ENCODE measurements at regions not wholly inside any gene's neighbourhood (a gene's known extent, or its start where the extent isn't known, plus 50 kb on each side); places are given as distances from the start of the nearest gene placed in this dataset.

DNA sequence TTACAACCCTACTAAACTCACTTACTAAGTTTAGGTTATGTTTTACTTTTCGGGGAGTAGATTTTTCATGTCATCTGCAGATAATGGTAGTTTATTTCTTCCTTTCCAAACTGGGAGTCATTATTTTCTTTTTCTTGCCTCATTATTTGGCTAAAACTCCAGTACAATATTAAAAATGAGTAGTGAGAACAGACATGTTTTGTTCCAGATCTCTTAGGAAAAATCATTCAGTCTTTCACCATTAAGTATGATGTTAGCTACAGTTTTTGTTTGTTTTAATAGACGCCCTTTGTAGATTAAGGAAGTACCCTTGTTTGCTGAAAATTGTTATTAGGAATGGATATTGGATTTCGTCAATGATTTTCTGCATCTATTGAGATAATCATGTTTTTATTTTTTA, 472.0 kb upstream of the PAPPA start:
- ATAC-seq (no peak), DNase-seq (ENCODE audit: low spot score) (no peak)
- H3K36me3 Mint-ChIP-seq, result peaks cover 9% of the 10 kb centered on the region
- TF ChIP-seq ATF1 (CRISPR knock-in tag; IDR thresholded peaks at IDR 0.05) (no peak), ZNF671 (CRISPR knock-in tag; IDR thresholded peaks at IDR 0.05) (no peak), SOX15 (CRISPR knock-in tag; IDR thresholded peaks at IDR 0.05) (no peak), ZNF416 (CRISPR knock-in tag; IDR thresholded peaks at IDR 0.05) (no peak), MXD4 (CRISPR knock-in tag; IDR thresholded peaks at IDR 0.05; ENCODE audit: borderline replicate concordance) (no peak), NR3C1 (CRISPR knock-in tag; conservative IDR thresholded peaks at IDR 0.05; ENCODE audit: low read depth) (no peak), EMX1 (CRISPR knock-in tag; IDR thresholded peaks at IDR 0.05) (no peak), ZBTB21 (CRISPR knock-in tag; IDR thresholded peaks at IDR 0.05; ENCODE audit: borderline replicate concordance) (no peak), NFYB (CRISPR knock-in tag; conservative IDR thresholded peaks at IDR 0.05; ENCODE audit: low read depth) (no peak), CREB1 (CRISPR knock-in tag; IDR thresholded peaks at IDR 0.05) (no peak)
- TF ChIP-seq, protein P1, sequence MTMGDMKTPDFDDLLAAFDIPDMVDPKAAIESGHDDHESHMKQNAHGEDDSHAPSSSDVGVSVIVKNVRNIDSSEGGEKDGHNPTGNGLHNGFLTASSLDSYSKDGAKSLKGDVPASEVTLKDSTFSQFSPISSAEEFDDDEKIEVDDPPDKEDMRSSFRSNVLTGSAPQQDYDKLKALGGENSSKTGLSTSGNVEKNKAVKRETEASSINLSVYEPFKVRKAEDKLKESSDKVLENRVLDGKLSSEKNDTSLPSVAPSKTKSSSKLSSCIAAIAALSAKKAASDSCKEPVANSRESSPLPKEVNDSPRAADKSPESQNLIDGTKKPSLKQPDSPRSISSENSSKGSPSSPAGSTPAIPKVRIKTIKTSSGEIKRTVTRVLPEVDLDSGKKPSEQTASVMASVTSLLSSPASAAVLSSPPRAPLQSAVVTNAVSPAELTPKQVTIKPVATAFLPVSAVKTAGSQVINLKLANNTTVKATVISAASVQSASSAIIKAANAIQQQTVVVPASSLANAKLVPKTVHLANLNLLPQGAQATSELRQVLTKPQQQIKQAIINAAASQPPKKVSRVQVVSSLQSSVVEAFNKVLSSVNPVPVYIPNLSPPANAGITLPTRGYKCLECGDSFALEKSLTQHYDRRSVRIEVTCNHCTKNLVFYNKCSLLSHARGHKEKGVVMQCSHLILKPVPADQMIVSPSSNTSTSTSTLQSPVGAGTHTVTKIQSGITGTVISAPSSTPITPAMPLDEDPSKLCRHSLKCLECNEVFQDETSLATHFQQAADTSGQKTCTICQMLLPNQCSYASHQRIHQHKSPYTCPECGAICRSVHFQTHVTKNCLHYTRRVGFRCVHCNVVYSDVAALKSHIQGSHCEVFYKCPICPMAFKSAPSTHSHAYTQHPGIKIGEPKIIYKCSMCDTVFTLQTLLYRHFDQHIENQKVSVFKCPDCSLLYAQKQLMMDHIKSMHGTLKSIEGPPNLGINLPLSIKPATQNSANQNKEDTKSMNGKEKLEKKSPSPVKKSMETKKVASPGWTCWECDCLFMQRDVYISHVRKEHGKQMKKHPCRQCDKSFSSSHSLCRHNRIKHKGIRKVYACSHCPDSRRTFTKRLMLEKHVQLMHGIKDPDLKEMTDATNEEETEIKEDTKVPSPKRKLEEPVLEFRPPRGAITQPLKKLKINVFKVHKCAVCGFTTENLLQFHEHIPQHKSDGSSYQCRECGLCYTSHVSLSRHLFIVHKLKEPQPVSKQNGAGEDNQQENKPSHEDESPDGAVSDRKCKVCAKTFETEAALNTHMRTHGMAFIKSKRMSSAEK (CRISPR knock-in tag; IDR thresholded peaks at IDR 0.05; ENCODE audit: borderline replicate concordance), result no peak
- TF ChIP-seq, protein P2, sequence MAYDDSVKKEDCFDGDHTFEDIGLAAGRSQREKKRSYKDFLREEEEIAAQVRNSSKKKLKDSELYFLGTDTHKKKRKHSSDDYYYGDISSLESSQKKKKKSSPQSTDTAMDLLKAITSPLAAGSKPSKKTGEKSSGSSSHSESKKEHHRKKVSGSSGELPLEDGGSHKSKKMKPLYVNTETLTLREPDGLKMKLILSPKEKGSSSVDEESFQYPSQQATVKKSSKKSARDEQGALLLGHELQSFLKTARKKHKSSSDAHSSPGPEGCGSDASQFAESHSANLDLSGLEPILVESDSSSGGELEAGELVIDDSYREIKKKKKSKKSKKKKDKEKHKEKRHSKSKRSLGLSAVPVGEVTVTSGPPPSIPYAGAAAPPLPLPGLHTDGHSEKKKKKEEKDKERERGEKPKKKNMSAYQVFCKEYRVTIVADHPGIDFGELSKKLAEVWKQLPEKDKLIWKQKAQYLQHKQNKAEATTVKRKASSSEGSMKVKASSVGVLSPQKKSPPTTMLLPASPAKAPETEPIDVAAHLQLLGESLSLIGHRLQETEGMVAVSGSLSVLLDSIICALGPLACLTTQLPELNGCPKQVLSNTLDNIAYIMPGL (CRISPR knock-in tag; IDR thresholded peaks at IDR 0.05), result no peak
- TF ChIP-seq, protein P3, sequence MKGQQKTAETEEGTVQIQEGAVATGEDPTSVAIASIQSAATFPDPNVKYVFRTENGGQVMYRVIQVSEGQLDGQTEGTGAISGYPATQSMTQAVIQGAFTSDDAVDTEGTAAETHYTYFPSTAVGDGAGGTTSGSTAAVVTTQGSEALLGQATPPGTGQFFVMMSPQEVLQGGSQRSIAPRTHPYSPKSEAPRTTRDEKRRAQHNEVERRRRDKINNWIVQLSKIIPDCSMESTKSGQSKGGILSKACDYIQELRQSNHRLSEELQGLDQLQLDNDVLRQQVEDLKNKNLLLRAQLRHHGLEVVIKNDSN (CRISPR knock-in tag; IDR thresholded peaks at IDR 0.05), result no peak
- TF ChIP-seq, protein P4, sequence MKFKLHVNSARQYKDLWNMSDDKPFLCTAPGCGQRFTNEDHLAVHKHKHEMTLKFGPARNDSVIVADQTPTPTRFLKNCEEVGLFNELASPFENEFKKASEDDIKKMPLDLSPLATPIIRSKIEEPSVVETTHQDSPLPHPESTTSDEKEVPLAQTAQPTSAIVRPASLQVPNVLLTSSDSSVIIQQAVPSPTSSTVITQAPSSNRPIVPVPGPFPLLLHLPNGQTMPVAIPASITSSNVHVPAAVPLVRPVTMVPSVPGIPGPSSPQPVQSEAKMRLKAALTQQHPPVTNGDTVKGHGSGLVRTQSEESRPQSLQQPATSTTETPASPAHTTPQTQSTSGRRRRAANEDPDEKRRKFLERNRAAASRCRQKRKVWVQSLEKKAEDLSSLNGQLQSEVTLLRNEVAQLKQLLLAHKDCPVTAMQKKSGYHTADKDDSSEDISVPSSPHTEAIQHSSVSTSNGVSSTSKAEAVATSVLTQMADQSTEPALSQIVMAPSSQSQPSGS (CRISPR knock-in tag; IDR thresholded peaks at IDR 0.05; ENCODE audit: borderline replicate concordance, low read depth), result no peak
- TF ChIP-seq, protein P5, sequence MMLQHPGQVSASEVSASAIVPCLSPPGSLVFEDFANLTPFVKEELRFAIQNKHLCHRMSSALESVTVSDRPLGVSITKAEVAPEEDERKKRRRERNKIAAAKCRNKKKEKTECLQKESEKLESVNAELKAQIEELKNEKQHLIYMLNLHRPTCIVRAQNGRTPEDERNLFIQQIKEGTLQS (CRISPR knock-in tag; conservative IDR thresholded peaks at IDR 0.05), result no peak
- TF ChIP-seq, protein P6, sequence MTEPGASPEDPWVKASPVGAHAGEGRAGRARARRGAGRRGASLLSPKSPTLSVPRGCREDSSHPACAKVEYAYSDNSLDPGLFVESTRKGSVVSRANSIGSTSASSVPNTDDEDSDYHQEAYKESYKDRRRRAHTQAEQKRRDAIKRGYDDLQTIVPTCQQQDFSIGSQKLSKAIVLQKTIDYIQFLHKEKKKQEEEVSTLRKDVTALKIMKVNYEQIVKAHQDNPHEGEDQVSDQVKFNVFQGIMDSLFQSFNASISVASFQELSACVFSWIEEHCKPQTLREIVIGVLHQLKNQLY (CRISPR knock-in tag; IDR thresholded peaks at IDR 0.05), result no peak
- peaks cover 25% of the 10 kb centered on the region for H3K9me3 Mint-ChIP-seq
- H3K4me1 Mint-ChIP-seq, result peaks cover 12% of the 10 kb centered on the region
- no peaks in the 10 kb centered on the region for H3K27me3 Mint-ChIP-seq (ENCODE audit: low read depth)
- POLR2A ChIA-PET, result no interaction called here
- CTCF ChIA-PET, result no interaction called here
- no peak overlapping the region for H3K27ac Mint-ChIP-seq
- H3K4me3 Mint-ChIP-seq, result no peak overlapping the region

DNA sequence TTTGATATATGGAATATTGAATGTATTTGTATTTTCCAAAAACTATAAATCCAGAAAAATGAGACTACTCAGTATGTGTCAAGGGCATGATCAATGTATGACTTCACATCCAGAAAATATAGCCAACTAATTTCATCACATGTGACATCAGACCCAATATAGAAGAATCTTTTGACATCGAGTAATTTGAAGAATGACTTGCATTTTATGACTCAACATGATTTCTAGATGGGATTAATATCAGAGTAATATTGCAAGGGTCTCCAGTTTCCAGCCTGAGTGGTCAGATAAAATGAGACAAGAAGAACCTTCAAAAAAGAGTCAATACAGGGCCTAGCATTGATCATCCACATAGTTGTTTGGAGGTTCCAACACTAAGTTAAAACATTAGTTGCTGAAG, 467.5 kb upstream of the PAPPA start:
- no peak overlapping the region for H3K4me3 Mint-ChIP-seq
- TF ChIP-seq ZNF416 (CRISPR knock-in tag; IDR thresholded peaks at IDR 0.05), result no peak
- TF ChIP-seq, protein P7, sequence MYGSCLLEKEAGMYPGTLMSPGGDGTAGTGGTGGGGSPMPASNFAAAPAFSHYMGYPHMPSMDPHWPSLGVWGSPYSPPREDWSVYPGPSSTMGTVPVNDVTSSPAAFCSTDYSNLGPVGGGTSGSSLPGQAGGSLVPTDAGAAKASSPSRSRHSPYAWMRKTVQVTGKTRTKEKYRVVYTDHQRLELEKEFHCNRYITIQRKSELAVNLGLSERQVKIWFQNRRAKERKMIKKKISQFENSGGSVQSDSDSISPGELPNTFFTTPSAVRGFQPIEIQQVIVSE (CRISPR knock-in tag; IDR thresholded peaks at IDR 0.05; ENCODE audit: borderline replicate concordance), result no peak
- TF ChIP-seq, protein P8, sequence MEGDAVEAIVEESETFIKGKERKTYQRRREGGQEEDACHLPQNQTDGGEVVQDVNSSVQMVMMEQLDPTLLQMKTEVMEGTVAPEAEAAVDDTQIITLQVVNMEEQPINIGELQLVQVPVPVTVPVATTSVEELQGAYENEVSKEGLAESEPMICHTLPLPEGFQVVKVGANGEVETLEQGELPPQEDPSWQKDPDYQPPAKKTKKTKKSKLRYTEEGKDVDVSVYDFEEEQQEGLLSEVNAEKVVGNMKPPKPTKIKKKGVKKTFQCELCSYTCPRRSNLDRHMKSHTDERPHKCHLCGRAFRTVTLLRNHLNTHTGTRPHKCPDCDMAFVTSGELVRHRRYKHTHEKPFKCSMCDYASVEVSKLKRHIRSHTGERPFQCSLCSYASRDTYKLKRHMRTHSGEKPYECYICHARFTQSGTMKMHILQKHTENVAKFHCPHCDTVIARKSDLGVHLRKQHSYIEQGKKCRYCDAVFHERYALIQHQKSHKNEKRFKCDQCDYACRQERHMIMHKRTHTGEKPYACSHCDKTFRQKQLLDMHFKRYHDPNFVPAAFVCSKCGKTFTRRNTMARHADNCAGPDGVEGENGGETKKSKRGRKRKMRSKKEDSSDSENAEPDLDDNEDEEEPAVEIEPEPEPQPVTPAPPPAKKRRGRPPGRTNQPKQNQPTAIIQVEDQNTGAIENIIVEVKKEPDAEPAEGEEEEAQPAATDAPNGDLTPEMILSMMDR (IDR thresholded peaks at IDR 0.05), result no peak
- TF ChIP-seq, protein P9, sequence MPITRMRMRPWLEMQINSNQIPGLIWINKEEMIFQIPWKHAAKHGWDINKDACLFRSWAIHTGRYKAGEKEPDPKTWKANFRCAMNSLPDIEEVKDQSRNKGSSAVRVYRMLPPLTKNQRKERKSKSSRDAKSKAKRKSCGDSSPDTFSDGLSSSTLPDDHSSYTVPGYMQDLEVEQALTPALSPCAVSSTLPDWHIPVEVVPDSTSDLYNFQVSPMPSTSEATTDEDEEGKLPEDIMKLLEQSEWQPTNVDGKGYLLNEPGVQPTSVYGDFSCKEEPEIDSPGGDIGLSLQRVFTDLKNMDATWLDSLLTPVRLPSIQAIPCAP (CRISPR knock-in tag; IDR thresholded peaks at IDR 0.05), result no peak
- no peak for TF ChIP-seq CBFB (CRISPR knock-in tag; IDR thresholded peaks at IDR 0.05; ENCODE audit: low read depth)
- DNase-seq (ENCODE audit: low spot score) (no peak), ATAC-seq (no peak)
- no peaks in the 10 kb centered on the region for H3K4me1 Mint-ChIP-seq
- no peaks in the 10 kb centered on the region for H3K27me3 Mint-ChIP-seq (ENCODE audit: low read depth)
- ChIA-PET CTCF (no interaction called here), POLR2A (no interaction called here)
- no peaks in the 10 kb centered on the region for H3K36me3 Mint-ChIP-seq
- no peak overlapping the region for H3K27ac Mint-ChIP-seq
- 0 out of 2 replicates have a peak, but pooled peaks cover 6% of the 10 kb centered on the region for H3K9me3 Mint-ChIP-seq
